T-helper 1 cell treated with Interleukin-12 subunit alpha and Interleukin-12 subunit beta and Interleukin-4 antibody, amounts not matched to agents 30 μg/mL and 1 μg/mL, for 36 hours (primary cell): ENCODE measurements at regions not wholly inside any gene's neighbourhood (a gene's known extent, or its start where the extent isn't known, plus 50 kb on each side); places are given as distances from the start of the nearest gene placed in this dataset.

ENCODE experiments used
- H3K27ac Mint-ChIP-seq: one replicate; pipeline ENCODE4 v1.8.0; 2021; ENCODE audit warnings: mild to moderate bottlenecking, mixed read lengths
- H3K27me3 Mint-ChIP-seq: one replicate; pipeline ENCODE4 v1.8.0; 2021; ENCODE audit warnings: low read depth, mixed read lengths
- H3K36me3 Mint-ChIP-seq: one replicate; pipeline ENCODE4 v1.8.0; 2021; ENCODE audit warnings: low read depth, mixed read lengths
- H3K4me1 Mint-ChIP-seq: one replicate; pipeline ENCODE4 v1.8.0; 2021; ENCODE audit warnings: low read depth, mixed read lengths
- H3K4me3 Mint-ChIP-seq: one replicate; pipeline ENCODE4 v1.8.0; 2021; ENCODE audit warnings: mild to moderate bottlenecking, moderate library complexity, mixed read lengths
- H3K9me3 Mint-ChIP-seq: one replicate; pipeline ENCODE4 v1.8.0; 2021; ENCODE audit warnings: mixed read lengths

DNA sequence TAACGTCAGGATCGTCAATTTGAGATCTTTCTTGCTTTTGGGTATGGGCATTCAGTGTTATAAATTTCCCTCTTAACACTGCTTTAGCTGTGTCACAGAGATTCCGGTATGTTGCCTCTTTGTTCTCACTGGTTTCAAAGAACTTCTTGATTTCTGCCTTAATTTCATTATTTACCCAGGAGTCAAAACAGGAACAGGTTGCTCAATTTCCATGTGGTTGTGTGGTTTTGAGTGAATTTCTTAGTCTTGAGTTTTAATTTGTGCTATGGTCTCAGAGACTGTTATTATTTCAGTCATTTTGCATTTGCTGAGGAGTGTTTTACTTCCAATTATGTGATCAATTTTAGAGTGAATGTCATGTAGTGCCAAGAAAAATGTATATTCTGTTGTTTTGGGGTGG is 153.1 kb downstream of the PCDH17 start:
- Mint-ChIP-seq H3K4me3 (no peak overlapping the region), H3K27ac (no peak overlapping the region), H3K4me1 (no peaks in the 10 kb centered on the region), H3K36me3 (no peaks in the 10 kb centered on the region), H3K27me3 (no peaks in the 10 kb centered on the region), H3K9me3 (peaks cover 14% of the 10 kb centered on the region)

GRCh38 chr13:57787058-57787791 is 155.7 kb downstream of the PCDH17 start:
- Mint-ChIP-seq H3K4me1 (no peaks in the 10 kb centered on the region), H3K4me3 (no peak overlapping the region), H3K9me3 (peaks cover 14% of the 10 kb centered on the region), H3K27ac (no peak overlapping the region), H3K36me3 (no peaks in the 10 kb centered on the region), H3K27me3 (no peaks in the 10 kb centered on the region)

GRCh38 chr13:57799624-57800023 is 168.1 kb downstream of the PCDH17 start:
- Mint-ChIP-seq H3K36me3 (no peaks in the 10 kb centered on the region), H3K4me1 (no peaks in the 10 kb centered on the region), H3K9me3 (peaks cover 11% of the 10 kb centered on the region), H3K27me3 (no peaks in the 10 kb centered on the region), H3K4me3 (no peak overlapping the region), H3K27ac (no peak overlapping the region)

GRCh38 chr13:57813651-57814050 is 182.1 kb downstream of the PCDH17 start:
- H3K4me3 Mint-ChIP-seq, result no peak overlapping the region
- no peaks in the 10 kb centered on the region for H3K36me3 Mint-ChIP-seq
- no peaks in the 10 kb centered on the region for H3K27me3 Mint-ChIP-seq
- H3K9me3 Mint-ChIP-seq, result peaks cover 4% of the 10 kb centered on the region
- no peaks in the 10 kb centered on the region for H3K4me1 Mint-ChIP-seq
- H3K27ac Mint-ChIP-seq, result no peak overlapping the region

GRCh38 chr13:57815600-57815999 is 184.1 kb downstream of the PCDH17 start:
- no peaks in the 10 kb centered on the region for H3K27me3 Mint-ChIP-seq
- no peaks in the 10 kb centered on the region for H3K4me1 Mint-ChIP-seq
- H3K36me3 Mint-ChIP-seq, result no peaks in the 10 kb centered on the region
- no peak overlapping the region for H3K4me3 Mint-ChIP-seq
- no peak overlapping the region for H3K27ac Mint-ChIP-seq
- peaks cover 11% of the 10 kb centered on the region for H3K9me3 Mint-ChIP-seq

GRCh38 chr13:57820924-57821323 is 189.4 kb downstream of the PCDH17 start:
- H3K36me3 Mint-ChIP-seq, result no peaks in the 10 kb centered on the region

GRCh38 chr13:57823704-57824103 is 192.2 kb downstream of the PCDH17 start:
- H3K27me3 Mint-ChIP-seq, result no peaks in the 10 kb centered on the region
- no peaks in the 10 kb centered on the region for H3K4me1 Mint-ChIP-seq

More at GRCh38 chr13:57820924-57821323, 189.4 kb downstream of the PCDH17 start:
- H3K9me3 Mint-ChIP-seq, result peaks cover 17% of the 10 kb centered on the region
- no peak overlapping the region for H3K4me3 Mint-ChIP-seq
- H3K27ac Mint-ChIP-seq, result no peak overlapping the region
- H3K27me3 Mint-ChIP-seq, result no peaks in the 10 kb centered on the region
- no peaks in the 10 kb centered on the region for H3K4me1 Mint-ChIP-seq

GRCh38 chr13:57824121-57824520 is 192.6 kb downstream of the PCDH17 start:
- no peak overlapping the region for H3K4me3 Mint-ChIP-seq
- H3K36me3 Mint-ChIP-seq, result no peaks in the 10 kb centered on the region
- H3K27ac Mint-ChIP-seq, result no peak overlapping the region
- H3K9me3 Mint-ChIP-seq, result peaks cover 23% of the 10 kb centered on the region
- no peaks in the 10 kb centered on the region for H3K27me3 Mint-ChIP-seq
- no peaks in the 10 kb centered on the region for H3K4me1 Mint-ChIP-seq

More at GRCh38 chr13:57823704-57824103, 192.2 kb downstream of the PCDH17 start:
- Mint-ChIP-seq H3K36me3 (no peaks in the 10 kb centered on the region), H3K9me3 (peaks cover 22% of the 10 kb centered on the region), H3K4me3 (no peak overlapping the region), H3K27ac (no peak overlapping the region)

- Mint-ChIP-seq H3K4me1 (no peaks in the 10 kb centered on the region), H3K4me3 (no peak overlapping the region), H3K9me3 (peaks cover 24% of the 10 kb centered on the region), H3K36me3 (no peaks in the 10 kb centered on the region), H3K27me3 (no peaks in the 10 kb centered on the region), H3K27ac (no peak overlapping the region)
Observed at GRCh38 chr13:57825066-57825465, 193.5 kb downstream of the PCDH17 start.

GRCh38 chr13:57829496-57829895 is 198.0 kb downstream of the PCDH17 start:
- H3K4me3 Mint-ChIP-seq, result no peak overlapping the region
- no peak overlapping the region for H3K27ac Mint-ChIP-seq
- no peaks in the 10 kb centered on the region for H3K36me3 Mint-ChIP-seq
- H3K9me3 Mint-ChIP-seq, result peaks cover 21% of the 10 kb centered on the region
- H3K27me3 Mint-ChIP-seq, result no peaks in the 10 kb centered on the region
- H3K4me1 Mint-ChIP-seq, result no peaks in the 10 kb centered on the region

GRCh38 chr13:57832187-57832586 is 200.6 kb downstream of the PCDH17 start:
- H3K27ac Mint-ChIP-seq, result no peak overlapping the region
- H3K27me3 Mint-ChIP-seq, result no peaks in the 10 kb centered on the region
- no peaks in the 10 kb centered on the region for H3K36me3 Mint-ChIP-seq
- H3K4me3 Mint-ChIP-seq, result no peak overlapping the region
- peaks cover 25% of the 10 kb centered on the region for H3K9me3 Mint-ChIP-seq
- H3K4me1 Mint-ChIP-seq, result no peaks in the 10 kb centered on the region

GRCh38 chr13:57837801-57838200 is 206.3 kb downstream of the PCDH17 start:
- Mint-ChIP-seq H3K27ac (no peak overlapping the region), H3K4me1 (no peaks in the 10 kb centered on the region), H3K4me3 (no peak overlapping the region), H3K36me3 (no peaks in the 10 kb centered on the region), H3K27me3 (no peaks in the 10 kb centered on the region), H3K9me3 (peaks cover 27% of the 10 kb centered on the region)

DNA sequence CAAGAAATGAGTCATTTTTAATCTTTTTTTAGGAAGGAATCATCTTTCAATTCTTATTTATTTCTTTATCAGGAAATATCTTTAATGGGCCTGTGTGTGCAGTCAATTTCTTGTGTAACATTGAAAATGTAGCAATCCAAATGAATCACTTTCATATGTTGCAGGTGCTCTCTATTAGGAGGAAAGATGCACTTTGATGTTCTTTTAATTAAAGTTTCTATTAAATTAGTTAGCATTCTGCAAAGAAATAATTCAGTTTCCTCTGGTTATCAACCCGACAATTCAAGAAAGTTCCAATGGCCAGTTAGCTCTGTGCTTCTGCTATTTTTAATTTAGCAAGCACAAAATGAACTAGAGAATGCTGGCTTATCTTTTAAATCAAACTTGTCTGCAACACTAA is 212.0 kb downstream of the PCDH17 start:
- H3K4me3 Mint-ChIP-seq, result no peak overlapping the region
- no peaks in the 10 kb centered on the region for H3K27me3 Mint-ChIP-seq
- no peaks in the 10 kb centered on the region for H3K4me1 Mint-ChIP-seq

DNA sequence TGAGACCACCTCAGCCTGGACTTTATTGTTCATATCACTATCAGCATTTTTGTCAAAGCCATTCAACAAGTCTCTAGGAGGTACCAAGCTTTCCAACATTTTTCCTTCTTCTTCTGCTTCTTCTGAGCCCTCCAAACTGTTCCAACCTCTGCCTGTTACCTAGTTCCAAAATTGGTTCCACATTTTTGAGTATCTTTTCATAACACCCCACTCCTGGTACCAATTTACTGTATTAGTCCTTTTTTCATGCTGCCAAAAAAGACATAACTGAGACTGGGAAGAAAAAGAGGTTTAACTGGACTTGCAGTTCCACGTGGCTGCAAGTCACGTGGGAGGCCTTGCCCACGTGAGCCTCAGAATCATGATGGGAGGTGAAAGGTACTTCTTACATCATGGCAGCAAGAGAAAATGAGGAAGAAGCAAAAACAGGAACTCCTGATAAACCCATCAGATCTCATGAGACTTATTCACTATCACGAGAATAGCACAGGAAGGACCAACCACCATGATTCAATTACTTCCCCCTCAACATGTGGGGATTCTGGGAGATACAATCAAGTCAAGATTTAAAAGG is 215.1 kb downstream of the PCDH17 start:
- peaks cover 20% of the 10 kb centered on the region for H3K9me3 Mint-ChIP-seq
- no peaks in the 10 kb centered on the region for H3K36me3 Mint-ChIP-seq
- no peak overlapping the region for H3K4me3 Mint-ChIP-seq
- H3K4me1 Mint-ChIP-seq, result no peaks in the 10 kb centered on the region
- no peaks in the 10 kb centered on the region for H3K27me3 Mint-ChIP-seq
- no peak overlapping the region for H3K27ac Mint-ChIP-seq

More for the DNA sequence above, 212.0 kb downstream of the PCDH17 start:
- Mint-ChIP-seq H3K9me3 (peaks cover 30% of the 10 kb centered on the region), H3K36me3 (no peaks in the 10 kb centered on the region), H3K27ac (no peak overlapping the region)

DNA sequence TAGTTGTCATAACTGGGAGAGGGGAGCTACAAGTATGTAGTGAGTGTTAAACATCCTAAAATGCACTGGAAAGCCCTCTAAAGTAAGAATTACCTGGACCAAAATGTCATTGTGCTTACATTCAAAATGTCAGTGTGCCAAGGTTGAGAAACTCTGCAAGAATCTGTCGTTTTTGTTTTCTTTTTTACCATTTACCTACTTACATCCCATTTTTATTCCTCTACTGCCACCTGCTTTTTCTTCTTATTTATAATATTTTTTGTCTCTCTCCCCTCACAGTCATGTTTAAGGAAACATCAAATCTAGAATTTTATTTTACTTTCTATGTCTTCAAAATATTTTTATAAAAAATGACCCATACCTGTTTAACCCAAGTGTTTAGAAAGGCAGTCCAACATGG is 226.4 kb downstream of the PCDH17 start:
- Mint-ChIP-seq H3K4me3 (no peak overlapping the region), H3K27me3 (no peaks in the 10 kb centered on the region), H3K36me3 (no peaks in the 10 kb centered on the region), H3K4me1 (no peaks in the 10 kb centered on the region), H3K9me3 (peaks cover 3% of the 10 kb centered on the region), H3K27ac (no peak overlapping the region)
